Duodenal mucosa (tissue), 2 donors: ENCODE measurements at regions not wholly inside any gene's neighbourhood (a gene's known extent, or its start where the extent isn't known, plus 50 kb on each side); places are given as distances from the start of the nearest gene placed in this dataset.

Experiments used
- H3K27ac ChIP-seq: one replicate; pipeline ENCODE4 v1.7.0; 2013; ENCODE audit warnings: low read depth, low read length
- H3K27me3 ChIP-seq, 2 donors: one replicate each; pipeline ENCODE4 v1.7.0; 2013; ENCODE audit warnings: low read length in 2 of 2, control low read depth in 1 of 2; ENCODE audit not compliant: insufficient read depth in 2 of 2, control insufficient read depth in 1 of 2
- H3K36me3 ChIP-seq, 2 donors: one replicate each; pipeline ENCODE4 v1.7.0; 2013; ENCODE audit warnings: low read length in 2 of 2, control low read depth in 1 of 2; ENCODE audit not compliant: insufficient read depth in 2 of 2, control insufficient read depth in 1 of 2
- H3K4me1 ChIP-seq, 2 donors: one replicate each; pipeline ENCODE4 v1.7.0; 2013; ENCODE audit warnings: low read length in 2 of 2, control low read depth in 1 of 2; ENCODE audit not compliant: insufficient read depth in 2 of 2, control insufficient read depth in 1 of 2
- H3K4me3 ChIP-seq, 2 donors: one replicate each; pipeline ENCODE4 v1.7.0; 2013; ENCODE audit warnings: low read length in 2 of 2, low read depth in 1 of 2
- H3K9ac ChIP-seq, 2 donors: one replicate each; pipeline ENCODE4 v1.7.0; 2013; ENCODE audit warnings: low read length in 2 of 2, low read depth in 1 of 2
- H3K9me3 ChIP-seq, 2 donors: one replicate each; pipeline ENCODE4 v1.7.0; 2013; ENCODE audit warnings: low read length in 2 of 2, control low read depth in 1 of 2; ENCODE audit not compliant: control insufficient read depth in 1 of 2

GRCh38 chr10:47195274-47195885 is 104.6 kb upstream of the GDF10 start:
- no peak overlapping the region for H3K4me3 ChIP-seq
- no peaks in the 10 kb centered on the region for H3K9me3 ChIP-seq
- no peak overlapping the region for H3K27ac ChIP-seq
- H3K4me1 ChIP-seq, result no peaks in the 10 kb centered on the region
- no peak overlapping the region for H3K9ac ChIP-seq
- no peaks in the 10 kb centered on the region for H3K27me3 ChIP-seq
- no peaks in the 10 kb centered on the region for H3K36me3 ChIP-seq

DNA sequence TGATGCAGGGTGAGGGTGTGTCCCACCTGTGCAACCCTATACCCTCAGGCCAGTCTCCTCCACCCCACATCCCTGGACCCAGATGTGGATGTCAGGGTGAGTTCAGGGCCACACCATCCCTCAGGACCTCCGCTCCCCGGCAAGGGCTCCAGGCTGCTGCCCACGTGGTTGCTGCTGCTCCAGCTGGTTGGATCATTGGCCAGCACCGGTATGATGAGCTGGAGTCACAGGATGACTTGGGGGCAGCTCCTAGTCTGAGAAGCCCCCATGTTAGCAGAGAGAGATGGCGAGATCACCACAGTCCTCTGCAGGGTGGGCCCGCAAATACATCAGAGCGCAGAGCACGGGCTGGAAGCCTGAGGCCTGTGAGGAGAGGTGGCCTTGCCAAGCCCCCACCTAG is 103.3 kb upstream of the GDF10 start:
- H3K4me3 ChIP-seq, result no peak overlapping the region
- no peaks in the 10 kb centered on the region for H3K36me3 ChIP-seq

GRCh38 chr10:47198221-47198620 is 101.8 kb upstream of the GDF10 start:
- no peaks in the 10 kb centered on the region for H3K36me3 ChIP-seq
- no peaks in the 10 kb centered on the region for H3K9me3 ChIP-seq
- no peaks in the 10 kb centered on the region for H3K4me1 ChIP-seq
- H3K9ac ChIP-seq, result no peak overlapping the region
- H3K4me3 ChIP-seq, result no peak overlapping the region
- H3K27ac ChIP-seq, result no peak overlapping the region
- no peaks in the 10 kb centered on the region for H3K27me3 ChIP-seq

More for the DNA sequence above, 103.3 kb upstream of the GDF10 start:
- Histone ChIP-seq H3K27me3 (no peaks in the 10 kb centered on the region), H3K27ac (no peak overlapping the region), H3K9ac (no peak overlapping the region), H3K9me3 (no peaks in the 10 kb centered on the region), H3K4me1 (no peaks in the 10 kb centered on the region)

- H3K9ac ChIP-seq, result no peak overlapping the region
- H3K4me3 ChIP-seq, result no peak overlapping the region
- H3K36me3 ChIP-seq, result no peaks in the 10 kb centered on the region
- no peak overlapping the region for H3K27ac ChIP-seq
- H3K9me3 ChIP-seq, result no peaks in the 10 kb centered on the region
- no peaks in the 10 kb centered on the region for H3K4me1 ChIP-seq
- H3K27me3 ChIP-seq, result no peaks in the 10 kb centered on the region
These were observed 94.8 kb upstream of the GDF10 start for GRCh38 chr10:47205192-47205591.

GRCh38 chr10:47206449-47207280 is 93.3 kb upstream of the GDF10 start:
- Histone ChIP-seq H3K4me1 (no peaks in the 10 kb centered on the region), H3K9me3 (no peaks in the 10 kb centered on the region), H3K4me3 (no peak overlapping the region), H3K9ac (no peak overlapping the region), H3K36me3 (no peaks in the 10 kb centered on the region), H3K27ac (no peak overlapping the region), H3K27me3 (no peaks in the 10 kb centered on the region)

GRCh38 chr10:47207281-47207615 is 92.7 kb upstream of the GDF10 start:
- Histone ChIP-seq H3K9ac (no peak overlapping the region), H3K4me3 (no peak overlapping the region), H3K27ac (no peak overlapping the region)

DNA sequence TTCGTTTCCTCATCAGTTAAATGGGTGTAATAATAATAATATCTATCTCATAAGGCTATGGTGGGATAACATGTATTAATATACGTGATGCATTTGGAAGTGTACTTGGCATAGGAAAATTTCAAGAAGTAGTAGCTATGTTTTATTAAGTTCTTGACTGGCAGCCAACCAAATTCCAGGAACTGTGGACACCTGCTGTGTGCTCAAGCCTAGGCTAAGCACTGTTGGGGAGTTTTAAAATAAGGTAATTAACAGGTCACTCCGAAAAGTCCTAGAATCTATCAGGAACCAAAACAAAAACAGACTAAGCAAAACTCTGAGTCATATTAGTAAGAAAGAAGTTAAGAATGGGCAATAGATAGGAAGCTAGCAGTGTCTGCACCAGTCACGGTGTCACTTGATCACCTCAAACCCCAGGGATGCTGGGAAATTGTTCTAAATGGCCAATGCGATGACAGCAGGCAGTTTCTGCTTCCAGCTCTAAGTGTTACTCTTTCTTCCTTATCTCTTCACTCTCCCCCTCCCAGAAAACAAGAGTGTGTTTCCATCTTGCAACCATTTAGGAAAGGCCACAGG is 92.0 kb upstream of the GDF10 start:
- no peaks in the 10 kb centered on the region for H3K36me3 ChIP-seq
- peaks cover 0 to 6% of the 10 kb centered on the region in 2 donors for H3K9me3 ChIP-seq
- H3K4me1 ChIP-seq, result no peaks in the 10 kb centered on the region
- H3K9ac ChIP-seq, result no peak overlapping the region
- H3K27me3 ChIP-seq, result no peaks in the 10 kb centered on the region
- no peak overlapping the region for H3K27ac ChIP-seq
- H3K4me3 ChIP-seq, result no peak overlapping the region

More at GRCh38 chr10:47207281-47207615, 92.7 kb upstream of the GDF10 start:
- Histone ChIP-seq H3K36me3 (no peaks in the 10 kb centered on the region), H3K4me1 (no peaks in the 10 kb centered on the region), H3K9me3 (peaks cover 0 to under 1% of the 10 kb centered on the region in 2 donors), H3K27me3 (no peaks in the 10 kb centered on the region)

DNA sequence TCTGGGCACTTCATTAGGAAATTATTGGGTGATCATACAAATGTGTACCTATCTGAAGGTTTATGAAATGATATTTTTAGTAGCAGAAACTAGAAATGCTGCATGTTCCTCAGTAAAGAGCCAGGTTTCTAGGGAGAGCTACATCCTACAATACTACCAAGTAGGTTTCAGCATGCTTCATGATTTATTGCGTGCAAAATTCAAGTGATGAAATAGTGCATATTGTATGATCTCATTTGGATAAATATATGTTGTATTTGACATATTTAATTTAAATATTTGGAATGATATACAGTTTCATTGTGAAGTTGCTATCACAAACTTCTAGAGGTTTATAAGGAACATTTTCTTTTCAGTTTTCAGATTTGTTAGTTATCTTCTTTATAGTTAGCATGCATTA is 90.5 kb upstream of the GDF10 start:
- Histone ChIP-seq H3K9me3 (peaks cover 0 to 6% of the 10 kb centered on the region in 2 donors), H3K27me3 (no peaks in the 10 kb centered on the region), H3K27ac (no peak overlapping the region), H3K9ac (no peak overlapping the region), H3K4me1 (no peaks in the 10 kb centered on the region), H3K4me3 (no peak overlapping the region), H3K36me3 (no peaks in the 10 kb centered on the region)

DNA sequence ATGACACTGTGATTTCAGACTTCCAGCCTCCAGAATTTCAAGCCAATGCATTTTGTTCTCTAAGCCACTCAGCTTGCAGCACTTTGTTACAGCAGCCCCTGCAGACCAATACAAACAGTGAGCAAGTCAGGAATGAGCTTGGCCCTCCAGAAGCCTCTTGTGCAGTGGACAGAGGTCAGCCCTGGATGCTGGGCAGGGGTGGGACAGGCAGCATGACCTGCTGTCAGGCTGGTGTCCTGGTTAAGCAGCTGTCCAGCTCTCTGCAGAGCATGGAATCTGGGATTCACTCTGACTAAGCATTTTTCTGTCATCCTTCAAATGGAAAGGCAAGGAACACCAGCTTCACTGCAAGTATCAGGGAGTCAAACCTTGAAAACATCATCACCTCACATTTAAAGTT is 85.5 kb upstream of the GDF10 start:
- Histone ChIP-seq H3K9ac (no peak overlapping the region), H3K27ac (no peak overlapping the region), H3K4me1 (no peaks in the 10 kb centered on the region), H3K4me3 (no peak overlapping the region), H3K36me3 (no peaks in the 10 kb centered on the region), H3K9me3 (peaks cover 0 to 6% of the 10 kb centered on the region in 2 donors), H3K27me3 (no peaks in the 10 kb centered on the region)

- H3K4me3 ChIP-seq, result no peak overlapping the region
- peaks cover 0 to 6% of the 10 kb centered on the region in 2 donors for H3K9me3 ChIP-seq
- no peak overlapping the region for H3K9ac ChIP-seq
- H3K27ac ChIP-seq, result no peak overlapping the region
- H3K27me3 ChIP-seq, result no peaks in the 10 kb centered on the region
- H3K4me1 ChIP-seq, result no peaks in the 10 kb centered on the region
- H3K36me3 ChIP-seq, result no peaks in the 10 kb centered on the region
These were observed 82.9 kb upstream of the GDF10 start for GRCh38 chr10:47217113-47217512.
